Neural progenitor cell (in vitro differentiated cells): ENCODE measurements at regions not wholly inside any gene's neighbourhood (a gene's known extent, or its start where the extent isn't known, plus 50 kb on each side); places are given as distances from the start of the nearest gene placed in this dataset.

Experiments
- DNase-seq: peaks from one replicate; pipeline ENCODE4 v3.0.0-alpha.2; 2016; ENCODE audit warnings: low spot score
- H2AFZ ChIP-seq: fragments of 200-600 bp; sonication (generic); replicated peaks from 2 replicates; pipeline ENCODE4 v1.6.1; 2016; ENCODE audit warnings: antibody characterized with exemption
- H3F3A ChIP-seq: fragments of 200-600 bp; sonication (generic); 2 replicates; pipeline ENCODE4 v1.6.1; 2016; ENCODE audit warnings: antibody characterized with exemption, low read depth
- H3K27ac ChIP-seq: fragments of 200-600 bp; sonication (generic); 2 replicates; pipeline ENCODE4 v1.5.1; 2016; ENCODE audit warnings: mild to moderate bottlenecking
- H3K27me3 ChIP-seq: fragments of 200-600 bp; sonication (generic); 2 replicates; pipeline ENCODE4 v1.6.1; 2016; ENCODE audit warnings: mild to moderate bottlenecking, moderate library complexity
- H3K36me3 ChIP-seq: fragments of 200-600 bp; sonication (generic); 2 replicates; pipeline ENCODE4 v1.5.1; 2016
- H3K4me1 ChIP-seq: fragments of 200-600 bp; sonication (generic); 2 replicates; pipeline ENCODE4 v1.6.1; 2016; ENCODE audit warnings: mixed run types
- H3K4me2 ChIP-seq: fragments of 200-600 bp; sonication (generic); 2 replicates; pipeline ENCODE4 v1.6.1; 2016
- H3K4me3 ChIP-seq: fragments of 200-600 bp; sonication (generic); 2 replicates; pipeline ENCODE4 v1.5.1; 2016
- H3K79me2 ChIP-seq: fragments of 200-600 bp; sonication (generic); 2 replicates; pipeline ENCODE4 v1.6.1; 2016; ENCODE audit warnings: low read depth
- H3K9ac ChIP-seq: fragments of 200-600 bp; sonication (generic); 2 replicates; pipeline ENCODE4 v1.6.1; 2016
- H3K9me3 ChIP-seq: fragments of 200-600 bp; sonication (generic); 2 replicates; pipeline ENCODE4 v1.5.1; 2016; ENCODE audit warnings: low read depth
- H4K20me1 ChIP-seq: fragments of 200-600 bp; sonication (generic); 2 replicates; pipeline ENCODE4 v1.6.1; 2016; ENCODE audit warnings: low read depth
- H3K27ac Mint-ChIP-seq: 3 replicates; pipeline ENCODE4 v1.8.0; 2021; ENCODE audit warnings: mixed read lengths
- H3K27me3 Mint-ChIP-seq: 2 replicates; pipeline ENCODE4 v1.8.0; 2022; ENCODE audit warnings: low read depth, mild to moderate bottlenecking, inconsistent platforms, moderate library complexity, mixed read lengths; ENCODE audit not compliant: insufficient read depth
- H3K36me3 Mint-ChIP-seq: 3 replicates; pipeline ENCODE4 v1.8.0; 2021; ENCODE audit warnings: mixed read lengths
- H3K4me1 Mint-ChIP-seq: 3 replicates; pipeline ENCODE4 v1.8.0; 2021; ENCODE audit warnings: mixed read lengths
- H3K4me3 Mint-ChIP-seq: 3 replicates; pipeline ENCODE4 v1.8.0; 2021; ENCODE audit warnings: mild to moderate bottlenecking, moderate library complexity, mixed read lengths
- H3K9me3 Mint-ChIP-seq: 3 replicates; pipeline ENCODE4 v1.8.0; 2020; ENCODE audit warnings: mixed read lengths
- EZH2 ChIP-seq: fragments of 200-600 bp; sonication (generic); IDR thresholded peaks from 2 replicates; pipeline ENCODE4 v1.6.1; 2017; ENCODE audit warnings: antibody characterized with exemption, mild to moderate bottlenecking, moderate library complexity
- EZH2phosphoT487 ChIP-seq: fragments of 200-600 bp; sonication (generic); IDR thresholded peaks from 2 replicates; pipeline ENCODE4 v1.6.1; 2017; ENCODE audit warnings: antibody characterized with exemption
- TF ChIP-seq, protein P1 (sequence below): fragments of 200-600 bp; sonication (generic); IDR thresholded peaks from 2 replicates; pipeline ENCODE4 v1.5.1; 2017; ENCODE audit warnings: antibody characterized with exemption, mild to moderate bottlenecking

DNA sequence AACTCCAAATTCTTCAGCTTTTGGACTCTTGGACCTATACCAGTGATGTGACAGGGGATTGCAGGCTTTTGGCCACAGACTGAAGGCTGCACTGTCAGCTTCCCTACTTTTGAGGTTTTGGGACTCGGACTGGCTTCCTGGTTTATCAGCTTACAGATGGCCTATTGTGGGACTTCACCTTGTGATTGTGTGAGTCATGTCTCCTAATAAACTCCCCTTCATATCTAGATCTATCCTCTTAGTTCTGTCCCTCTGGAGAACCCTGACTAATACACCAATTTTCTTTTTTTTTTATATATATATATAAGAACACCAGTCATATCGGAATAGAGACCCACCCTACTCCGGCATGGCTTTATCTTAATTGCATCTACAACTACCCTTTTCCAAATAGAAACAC is 166.8 kb downstream of the ETV1 start:
- no peak for DNase-seq
- Histone ChIP-seq H3K4me2 (no peak overlapping the region), H2AFZ (no peak overlapping the region), H3K27ac (no peak overlapping the region), H3F3A (no peaks in the 10 kb centered on the region), H3K4me1 (no peaks in the 10 kb centered on the region), H3K9ac (no peak overlapping the region), H3K36me3 (no peaks in the 10 kb centered on the region), H3K79me2 (no peaks in the 10 kb centered on the region), H3K4me3 (no peak overlapping the region), H3K27me3 (no peaks in the 10 kb centered on the region), H4K20me1 (no peaks in the 10 kb centered on the region), H3K9me3 (peaks cover 9% of the 10 kb centered on the region)
- H3K4me1 Mint-ChIP-seq = no peaks in the 10 kb centered on the region
- peaks cover 8% of the 10 kb centered on the region for H3K9me3 Mint-ChIP-seq
- no peak overlapping the region for H3K4me3 Mint-ChIP-seq
- no peak overlapping the region for H3K27ac Mint-ChIP-seq
- H3K36me3 Mint-ChIP-seq = no peaks in the 10 kb centered on the region
- peaks cover 2% of the 10 kb centered on the region for H3K27me3 Mint-ChIP-seq
- TF ChIP-seq, protein P1, sequence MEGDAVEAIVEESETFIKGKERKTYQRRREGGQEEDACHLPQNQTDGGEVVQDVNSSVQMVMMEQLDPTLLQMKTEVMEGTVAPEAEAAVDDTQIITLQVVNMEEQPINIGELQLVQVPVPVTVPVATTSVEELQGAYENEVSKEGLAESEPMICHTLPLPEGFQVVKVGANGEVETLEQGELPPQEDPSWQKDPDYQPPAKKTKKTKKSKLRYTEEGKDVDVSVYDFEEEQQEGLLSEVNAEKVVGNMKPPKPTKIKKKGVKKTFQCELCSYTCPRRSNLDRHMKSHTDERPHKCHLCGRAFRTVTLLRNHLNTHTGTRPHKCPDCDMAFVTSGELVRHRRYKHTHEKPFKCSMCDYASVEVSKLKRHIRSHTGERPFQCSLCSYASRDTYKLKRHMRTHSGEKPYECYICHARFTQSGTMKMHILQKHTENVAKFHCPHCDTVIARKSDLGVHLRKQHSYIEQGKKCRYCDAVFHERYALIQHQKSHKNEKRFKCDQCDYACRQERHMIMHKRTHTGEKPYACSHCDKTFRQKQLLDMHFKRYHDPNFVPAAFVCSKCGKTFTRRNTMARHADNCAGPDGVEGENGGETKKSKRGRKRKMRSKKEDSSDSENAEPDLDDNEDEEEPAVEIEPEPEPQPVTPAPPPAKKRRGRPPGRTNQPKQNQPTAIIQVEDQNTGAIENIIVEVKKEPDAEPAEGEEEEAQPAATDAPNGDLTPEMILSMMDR = no peak
- no peak for TF ChIP-seq EZH2phosphoT487
- TF ChIP-seq EZH2 = no peak

DNA sequence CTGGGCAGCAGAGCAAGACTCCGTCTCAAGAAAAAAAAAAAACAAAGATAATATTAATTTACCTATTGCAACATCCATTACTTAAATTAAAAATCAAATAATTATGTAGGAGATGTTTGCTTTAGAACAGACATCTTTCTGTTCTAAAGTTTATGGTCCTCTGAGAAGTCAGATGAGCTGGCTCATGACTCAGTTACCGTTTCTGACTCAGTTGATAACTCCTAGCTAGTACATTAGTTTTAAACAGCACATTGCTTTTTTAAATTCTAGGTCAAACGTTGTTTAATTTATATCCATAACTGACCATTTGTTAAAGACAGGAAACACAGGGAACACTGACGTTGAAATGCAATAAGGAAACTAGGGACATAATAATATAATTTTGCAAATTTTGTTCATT is 162.7 kb downstream of the ETV1 start:
- Histone ChIP-seq H3K27ac (no peak overlapping the region), H3K4me2 (no peak overlapping the region), H3K36me3 (no peaks in the 10 kb centered on the region), H4K20me1 (no peaks in the 10 kb centered on the region), H3K79me2 (no peaks in the 10 kb centered on the region), H2AFZ (no peak overlapping the region), H3K27me3 (no peaks in the 10 kb centered on the region), H3K9ac (no peak overlapping the region), H3K9me3 (no peaks in the 10 kb centered on the region), H3K4me1 (peaks cover 13% of the 10 kb centered on the region), H3K4me3 (no peak overlapping the region), H3F3A (no peaks in the 10 kb centered on the region)
- Mint-ChIP-seq H3K9me3 (no peaks in the 10 kb centered on the region), H3K4me3 (no peak overlapping the region), H3K36me3 (no peaks in the 10 kb centered on the region), H3K27ac (no peak overlapping the region), H3K4me1 (peaks cover 12% of the 10 kb centered on the region), H3K27me3 (peaks cover 2% of the 10 kb centered on the region)
- DNase-seq = no peak
- TF ChIP-seq, protein P1 = no peak
- TF ChIP-seq EZH2phosphoT487 = no peak
- no peak for TF ChIP-seq EZH2

DNA sequence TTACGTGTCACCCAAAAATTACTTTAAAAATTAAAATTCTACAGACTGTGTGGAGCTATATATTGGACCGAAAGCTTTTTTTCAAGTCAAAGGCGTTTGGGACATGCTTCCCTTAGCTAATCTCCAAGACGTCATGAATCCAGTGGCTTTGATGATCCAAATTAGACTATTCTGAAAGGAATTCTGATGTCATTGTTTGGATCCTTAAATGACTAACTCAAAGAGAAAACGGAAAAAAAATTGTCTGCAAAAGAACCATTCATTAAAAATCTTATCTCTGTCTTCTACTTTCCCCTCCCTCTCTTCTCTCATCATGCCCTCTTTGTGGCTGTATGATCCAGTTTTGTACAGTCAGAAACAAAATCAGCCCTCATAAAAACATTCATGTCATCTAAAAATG is 161.8 kb downstream of the ETV1 start:
- H3K4me2 ChIP-seq = no peak overlapping the region
- Mint-ChIP-seq H3K27me3 (peaks cover 2% of the 10 kb centered on the region), H3K27ac (no peak overlapping the region), H3K9me3 (no peaks in the 10 kb centered on the region), H3K4me1 (peaks cover 12% of the 10 kb centered on the region), H3K4me3 (no peak overlapping the region), H3K36me3 (no peaks in the 10 kb centered on the region)
- H3K79me2 ChIP-seq = no peaks in the 10 kb centered on the region
- H3K36me3 ChIP-seq = no peaks in the 10 kb centered on the region
- DNase-seq = no peak
- no peak overlapping the region for H2AFZ ChIP-seq
- no peak overlapping the region for H3K4me3 ChIP-seq
- H4K20me1 ChIP-seq = no peaks in the 10 kb centered on the region
- TF ChIP-seq EZH2phosphoT487 (no peak), EZH2 (no peak)
- TF ChIP-seq, protein P1 = no peak
- no peaks in the 10 kb centered on the region for H3K9me3 ChIP-seq
- no peak overlapping the region for H3K27ac ChIP-seq
- H3F3A ChIP-seq = peaks cover 5% of the 10 kb centered on the region
- H3K27me3 ChIP-seq = no peaks in the 10 kb centered on the region
- no peak overlapping the region for H3K9ac ChIP-seq
- peaks cover 13% of the 10 kb centered on the region for H3K4me1 ChIP-seq

DNA sequence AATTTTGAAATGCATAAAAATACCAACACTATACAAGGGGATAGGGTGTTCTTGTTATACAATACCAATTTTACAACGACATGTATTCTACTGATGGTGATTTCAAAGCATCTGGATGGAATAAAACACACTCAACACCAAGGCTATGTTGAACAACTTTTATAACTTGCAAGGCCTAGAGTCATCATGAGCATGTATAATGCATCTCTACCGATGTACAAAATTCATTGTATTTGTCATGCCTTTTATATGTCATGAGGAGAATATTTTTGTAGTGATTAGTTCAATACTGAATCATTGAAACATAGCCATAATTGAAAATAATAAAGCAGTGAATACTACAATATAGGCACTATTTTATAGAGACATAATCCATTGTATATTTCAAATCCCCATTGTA is 160.2 kb downstream of the ETV1 start:
- no peak overlapping the region for H3K9ac ChIP-seq
- Mint-ChIP-seq H3K27me3 (peaks cover 2% of the 10 kb centered on the region), H3K36me3 (no peaks in the 10 kb centered on the region), H3K9me3 (no peaks in the 10 kb centered on the region), H3K4me1 (peaks cover 13% of the 10 kb centered on the region), H3K4me3 (no peak overlapping the region), H3K27ac (no peak overlapping the region)
- no peaks in the 10 kb centered on the region for H3K27me3 ChIP-seq
- no peaks in the 10 kb centered on the region for H3K79me2 ChIP-seq
- H3K27ac ChIP-seq = no peak overlapping the region
- H3K4me1 ChIP-seq = peaks cover 24% of the 10 kb centered on the region
- no peak for DNase-seq
- TF ChIP-seq, protein P1 = no peak
- no peak for TF ChIP-seq EZH2phosphoT487
- no peak for TF ChIP-seq EZH2
- no peak overlapping the region for H3K4me3 ChIP-seq
- no peaks in the 10 kb centered on the region for H3K36me3 ChIP-seq
- H3F3A ChIP-seq = peaks cover 19% of the 10 kb centered on the region
- H3K9me3 ChIP-seq = no peaks in the 10 kb centered on the region
- H4K20me1 ChIP-seq = no peaks in the 10 kb centered on the region
- no peak overlapping the region for H3K4me2 ChIP-seq
- no peak overlapping the region for H2AFZ ChIP-seq
